ENCODE measurements at regions not wholly inside any gene's neighbourhood (a gene's known extent, or its start where the extent isn't known, plus 50 kb on each side); places are given as distances from the start of the nearest gene placed in this dataset.

DNA sequence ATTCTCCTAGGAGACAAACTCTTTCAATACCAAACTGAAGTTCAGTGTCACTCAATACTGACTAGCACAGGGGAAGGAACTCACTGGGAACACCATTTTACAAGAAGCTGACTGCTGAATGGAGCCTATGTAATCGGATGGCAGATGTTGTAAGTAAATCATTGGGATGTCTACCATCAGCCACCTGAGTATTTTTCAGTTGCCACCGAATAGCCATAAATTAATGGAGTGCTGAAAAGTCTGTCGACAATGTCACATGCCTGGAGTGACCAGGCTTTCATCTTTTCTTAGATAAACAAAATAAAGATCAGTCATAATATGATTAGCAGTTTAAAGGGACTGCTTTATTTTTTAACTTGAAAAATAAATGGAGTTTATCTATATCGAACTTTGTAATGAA is 145.9 kb upstream of the SEMA3E start:
- Histone ChIP-seq H3K9me2 (ENCODE audit: insufficient read depth) (no peaks in the 10 kb centered on the region; the same call in none of the 2 replicates), H2AFZ (no peak overlapping the region), H3K4me2 (no peak overlapping the region), H3K27me3 (ENCODE audit: insufficient read depth) (no peaks in the 10 kb centered on the region), H4K20me1 (replicated peaks; ENCODE audit: insufficient read depth) (no peaks in the 10 kb centered on the region), H3K79me2 (replicated peaks; ENCODE audit: insufficient read depth) (no peaks in the 10 kb centered on the region), H3K27ac (ENCODE audit: low read depth) (no peak overlapping the region), H3K4me3 (no peak overlapping the region), H3F3A (replicated peaks; ENCODE audit: low read depth) (no peaks in the 10 kb centered on the region), H3K36me3 (ENCODE audit: insufficient read depth) (no peaks in the 10 kb centered on the region), H3K4me1 (ENCODE audit: insufficient read depth) (no peaks in the 10 kb centered on the region)
- no peak for DNase-seq (ENCODE audit: low spot score)
- Mint-ChIP-seq H3K4me1 (no peaks in the 10 kb centered on the region), H3K9me3 (no peaks in the 10 kb centered on the region), H3K36me3 (ENCODE audit: low read depth) (no peaks in the 10 kb centered on the region), H3K27ac (no peak overlapping the region), H3K4me3 (no peak overlapping the region), H3K27me3 (ENCODE audit: insufficient read depth, low read depth, poor library complexity) (no peaks in the 10 kb centered on the region)
- no peak for ATAC-seq
- TF ChIP-seq, protein P1, sequence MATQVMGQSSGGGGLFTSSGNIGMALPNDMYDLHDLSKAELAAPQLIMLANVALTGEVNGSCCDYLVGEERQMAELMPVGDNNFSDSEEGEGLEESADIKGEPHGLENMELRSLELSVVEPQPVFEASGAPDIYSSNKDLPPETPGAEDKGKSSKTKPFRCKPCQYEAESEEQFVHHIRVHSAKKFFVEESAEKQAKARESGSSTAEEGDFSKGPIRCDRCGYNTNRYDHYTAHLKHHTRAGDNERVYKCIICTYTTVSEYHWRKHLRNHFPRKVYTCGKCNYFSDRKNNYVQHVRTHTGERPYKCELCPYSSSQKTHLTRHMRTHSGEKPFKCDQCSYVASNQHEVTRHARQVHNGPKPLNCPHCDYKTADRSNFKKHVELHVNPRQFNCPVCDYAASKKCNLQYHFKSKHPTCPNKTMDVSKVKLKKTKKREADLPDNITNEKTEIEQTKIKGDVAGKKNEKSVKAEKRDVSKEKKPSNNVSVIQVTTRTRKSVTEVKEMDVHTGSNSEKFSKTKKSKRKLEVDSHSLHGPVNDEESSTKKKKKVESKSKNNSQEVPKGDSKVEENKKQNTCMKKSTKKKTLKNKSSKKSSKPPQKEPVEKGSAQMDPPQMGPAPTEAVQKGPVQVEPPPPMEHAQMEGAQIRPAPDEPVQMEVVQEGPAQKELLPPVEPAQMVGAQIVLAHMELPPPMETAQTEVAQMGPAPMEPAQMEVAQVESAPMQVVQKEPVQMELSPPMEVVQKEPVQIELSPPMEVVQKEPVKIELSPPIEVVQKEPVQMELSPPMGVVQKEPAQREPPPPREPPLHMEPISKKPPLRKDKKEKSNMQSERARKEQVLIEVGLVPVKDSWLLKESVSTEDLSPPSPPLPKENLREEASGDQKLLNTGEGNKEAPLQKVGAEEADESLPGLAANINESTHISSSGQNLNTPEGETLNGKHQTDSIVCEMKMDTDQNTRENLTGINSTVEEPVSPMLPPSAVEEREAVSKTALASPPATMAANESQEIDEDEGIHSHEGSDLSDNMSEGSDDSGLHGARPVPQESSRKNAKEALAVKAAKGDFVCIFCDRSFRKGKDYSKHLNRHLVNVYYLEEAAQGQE (IDR thresholded peaks at IDR 0.05; ENCODE audit: unreplicated experiment): no peak
- TF ChIP-seq, protein P2, sequence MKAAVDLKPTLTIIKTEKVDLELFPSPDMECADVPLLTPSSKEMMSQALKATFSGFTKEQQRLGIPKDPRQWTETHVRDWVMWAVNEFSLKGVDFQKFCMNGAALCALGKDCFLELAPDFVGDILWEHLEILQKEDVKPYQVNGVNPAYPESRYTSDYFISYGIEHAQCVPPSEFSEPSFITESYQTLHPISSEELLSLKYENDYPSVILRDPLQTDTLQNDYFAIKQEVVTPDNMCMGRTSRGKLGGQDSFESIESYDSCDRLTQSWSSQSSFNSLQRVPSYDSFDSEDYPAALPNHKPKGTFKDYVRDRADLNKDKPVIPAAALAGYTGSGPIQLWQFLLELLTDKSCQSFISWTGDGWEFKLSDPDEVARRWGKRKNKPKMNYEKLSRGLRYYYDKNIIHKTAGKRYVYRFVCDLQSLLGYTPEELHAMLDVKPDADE (IDR thresholded peaks at IDR 0.05): no peak
- TF ChIP-seq, protein P3, sequence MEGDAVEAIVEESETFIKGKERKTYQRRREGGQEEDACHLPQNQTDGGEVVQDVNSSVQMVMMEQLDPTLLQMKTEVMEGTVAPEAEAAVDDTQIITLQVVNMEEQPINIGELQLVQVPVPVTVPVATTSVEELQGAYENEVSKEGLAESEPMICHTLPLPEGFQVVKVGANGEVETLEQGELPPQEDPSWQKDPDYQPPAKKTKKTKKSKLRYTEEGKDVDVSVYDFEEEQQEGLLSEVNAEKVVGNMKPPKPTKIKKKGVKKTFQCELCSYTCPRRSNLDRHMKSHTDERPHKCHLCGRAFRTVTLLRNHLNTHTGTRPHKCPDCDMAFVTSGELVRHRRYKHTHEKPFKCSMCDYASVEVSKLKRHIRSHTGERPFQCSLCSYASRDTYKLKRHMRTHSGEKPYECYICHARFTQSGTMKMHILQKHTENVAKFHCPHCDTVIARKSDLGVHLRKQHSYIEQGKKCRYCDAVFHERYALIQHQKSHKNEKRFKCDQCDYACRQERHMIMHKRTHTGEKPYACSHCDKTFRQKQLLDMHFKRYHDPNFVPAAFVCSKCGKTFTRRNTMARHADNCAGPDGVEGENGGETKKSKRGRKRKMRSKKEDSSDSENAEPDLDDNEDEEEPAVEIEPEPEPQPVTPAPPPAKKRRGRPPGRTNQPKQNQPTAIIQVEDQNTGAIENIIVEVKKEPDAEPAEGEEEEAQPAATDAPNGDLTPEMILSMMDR (conservative IDR thresholded peaks at IDR 0.05; ENCODE audit: low read depth in 2 of 2): no peak
- TF ChIP-seq ZNF331 (CRISPR knock-in tag; IDR thresholded peaks at IDR 0.05; ENCODE audit: low read depth): no peak
- TF ChIP-seq, protein P4, sequence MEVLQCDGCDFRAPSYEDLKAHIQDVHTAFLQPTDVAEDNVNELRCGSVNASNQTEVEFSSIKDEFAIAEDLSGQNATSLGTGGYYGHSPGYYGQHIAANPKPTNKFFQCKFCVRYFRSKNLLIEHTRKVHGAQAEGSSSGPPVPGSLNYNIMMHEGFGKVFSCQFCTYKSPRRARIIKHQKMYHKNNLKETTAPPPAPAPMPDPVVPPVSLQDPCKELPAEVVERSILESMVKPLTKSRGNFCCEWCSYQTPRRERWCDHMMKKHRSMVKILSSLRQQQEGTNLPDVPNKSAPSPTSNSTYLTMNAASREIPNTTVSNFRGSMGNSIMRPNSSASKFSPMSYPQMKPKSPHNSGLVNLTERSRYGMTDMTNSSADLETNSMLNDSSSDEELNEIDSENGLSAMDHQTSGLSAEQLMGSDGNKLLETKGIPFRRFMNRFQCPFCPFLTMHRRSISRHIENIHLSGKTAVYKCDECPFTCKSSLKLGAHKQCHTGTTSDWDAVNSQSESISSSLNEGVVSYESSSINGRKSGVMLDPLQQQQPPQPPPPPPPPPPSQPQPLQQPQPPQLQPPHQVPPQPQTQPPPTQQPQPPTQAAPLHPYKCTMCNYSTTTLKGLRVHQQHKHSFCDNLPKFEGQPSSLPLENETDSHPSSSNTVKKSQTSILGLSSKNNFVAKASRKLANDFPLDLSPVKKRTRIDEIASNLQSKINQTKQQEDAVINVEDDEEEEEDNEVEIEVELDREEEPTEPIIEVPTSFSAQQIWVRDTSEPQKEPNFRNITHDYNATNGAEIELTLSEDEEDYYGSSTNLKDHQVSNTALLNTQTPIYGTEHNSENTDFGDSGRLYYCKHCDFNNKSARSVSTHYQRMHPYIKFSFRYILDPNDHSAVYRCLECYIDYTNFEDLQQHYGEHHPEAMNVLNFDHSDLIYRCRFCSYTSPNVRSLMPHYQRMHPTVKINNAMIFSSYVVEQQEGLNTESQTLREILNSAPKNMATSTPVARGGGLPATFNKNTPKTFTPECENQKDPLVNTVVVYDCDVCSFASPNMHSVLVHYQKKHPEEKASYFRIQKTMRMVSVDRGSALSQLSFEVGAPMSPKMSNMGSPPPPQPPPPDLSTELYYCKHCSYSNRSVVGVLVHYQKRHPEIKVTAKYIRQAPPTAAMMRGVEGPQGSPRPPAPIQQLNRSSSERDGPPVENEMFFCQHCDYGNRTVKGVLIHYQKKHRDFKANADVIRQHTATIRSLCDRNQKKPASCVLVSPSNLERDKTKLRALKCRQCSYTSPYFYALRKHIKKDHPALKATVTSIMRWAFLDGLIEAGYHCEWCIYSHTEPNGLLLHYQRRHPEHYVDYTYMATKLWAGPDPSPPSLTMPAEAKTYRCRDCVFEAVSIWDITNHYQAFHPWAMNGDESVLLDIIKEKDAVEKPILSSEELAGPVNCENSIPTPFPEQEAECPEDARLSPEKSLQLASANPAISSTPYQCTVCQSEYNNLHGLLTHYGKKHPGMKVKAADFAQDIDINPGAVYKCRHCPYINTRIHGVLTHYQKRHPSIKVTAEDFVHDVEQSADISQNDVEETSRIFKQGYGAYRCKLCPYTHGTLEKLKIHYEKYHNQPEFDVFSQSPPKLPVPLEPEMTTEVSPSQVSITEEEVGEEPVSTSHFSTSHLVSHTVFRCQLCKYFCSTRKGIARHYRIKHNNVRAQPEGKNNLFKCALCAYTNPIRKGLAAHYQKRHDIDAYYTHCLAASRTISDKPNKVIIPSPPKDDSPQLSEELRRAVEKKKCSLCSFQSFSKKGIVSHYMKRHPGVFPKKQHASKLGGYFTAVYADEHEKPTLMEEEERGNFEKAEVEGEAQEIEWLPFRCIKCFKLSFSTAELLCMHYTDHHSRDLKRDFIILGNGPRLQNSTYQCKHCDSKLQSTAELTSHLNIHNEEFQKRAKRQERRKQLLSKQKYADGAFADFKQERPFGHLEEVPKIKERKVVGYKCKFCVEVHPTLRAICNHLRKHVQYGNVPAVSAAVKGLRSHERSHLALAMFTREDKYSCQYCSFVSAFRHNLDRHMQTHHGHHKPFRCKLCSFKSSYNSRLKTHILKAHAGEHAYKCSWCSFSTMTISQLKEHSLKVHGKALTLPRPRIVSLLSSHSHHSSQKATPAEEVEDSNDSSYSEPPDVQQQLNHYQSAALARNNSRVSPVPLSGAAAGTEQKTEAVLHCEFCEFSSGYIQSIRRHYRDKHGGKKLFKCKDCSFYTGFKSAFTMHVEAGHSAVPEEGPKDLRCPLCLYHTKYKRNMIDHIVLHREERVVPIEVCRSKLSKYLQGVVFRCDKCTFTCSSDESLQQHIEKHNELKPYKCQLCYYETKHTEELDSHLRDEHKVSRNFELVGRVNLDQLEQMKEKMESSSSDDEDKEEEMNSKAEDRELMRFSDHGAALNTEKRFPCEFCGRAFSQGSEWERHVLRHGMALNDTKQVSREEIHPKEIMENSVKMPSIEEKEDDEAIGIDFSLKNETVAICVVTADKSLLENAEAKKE (CRISPR knock-in tag; IDR thresholded peaks at IDR 0.05): no peak

Measured in GM23338 (cell line).